Activated CD4-positive, alpha-beta T cell treated with anti-CD3 and anti-CD28 coated beads, Interleukin-2, amount 50 U/mL, for 1 hour (primary cell): ENCODE measurements at regions not wholly inside any gene's neighbourhood (a gene's known extent, or its start where the extent isn't known, plus 50 kb on each side); places are given as distances from the start of the nearest gene placed in this dataset.

Experiments
- DNase-seq: peaks from one replicate; pipeline ENCODE4 v3.0.0-alpha.2; 2020

DNA sequence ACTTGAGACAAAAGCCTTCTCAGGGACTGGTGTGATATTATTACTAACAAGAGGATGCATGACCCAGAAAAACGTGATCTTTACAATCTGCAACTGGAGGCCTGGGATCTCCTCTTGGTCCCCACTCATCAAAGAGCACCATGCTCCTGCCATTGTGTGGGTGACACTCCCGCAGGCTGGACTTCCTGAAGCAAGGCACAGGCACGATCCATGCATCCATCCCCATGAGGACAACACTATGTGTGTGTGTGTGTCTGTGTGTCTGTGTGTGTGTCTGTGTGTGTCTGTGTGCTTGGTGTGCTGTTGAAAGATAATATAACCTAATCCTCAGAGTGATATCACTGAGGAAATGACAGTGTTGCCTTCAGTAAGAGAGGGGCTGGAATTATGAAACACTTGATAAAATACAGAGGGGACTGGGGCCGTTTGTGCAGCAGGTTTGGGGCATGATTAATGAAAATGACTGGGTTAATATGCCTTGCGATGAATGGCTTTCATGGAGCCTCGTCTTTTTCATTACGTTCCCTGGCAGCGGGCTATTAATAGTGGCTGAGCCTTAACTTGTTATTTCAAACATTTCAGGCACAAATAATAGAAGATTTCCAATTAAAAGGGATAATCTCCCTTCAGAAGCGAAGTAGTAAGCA is 180.8 kb upstream of the TCERG1L start:
- DNase-seq, result no peak

GRCh38 chr10:131493432-131493831 is 181.9 kb upstream of the TCERG1L start:
- DNase-seq, result no peak

DNA sequence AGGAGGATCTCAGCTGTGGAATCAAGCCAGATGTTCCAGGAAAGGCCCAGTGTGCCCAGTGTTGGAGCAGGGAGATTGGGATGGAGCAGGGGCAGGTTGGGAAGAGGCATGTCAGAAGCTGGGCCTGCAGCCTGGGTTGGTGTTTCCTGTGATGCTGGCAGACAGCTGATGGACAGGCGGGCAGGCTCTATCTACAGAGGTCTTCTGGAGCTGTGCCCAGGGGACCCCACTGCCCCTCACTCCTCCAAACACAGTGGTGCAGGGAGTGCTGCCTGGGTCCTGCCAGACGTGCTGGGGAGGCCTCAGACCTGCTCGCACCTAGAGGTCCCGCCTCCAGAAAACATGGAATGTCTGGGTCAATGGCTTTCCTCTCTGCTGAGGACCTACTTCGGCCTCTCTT is 182.9 kb upstream of the TCERG1L start:
- no peak for DNase-seq

GRCh38 chr10:131495224-131495623 is 183.7 kb upstream of the TCERG1L start:
- DNase-seq, result no peak

DNA sequence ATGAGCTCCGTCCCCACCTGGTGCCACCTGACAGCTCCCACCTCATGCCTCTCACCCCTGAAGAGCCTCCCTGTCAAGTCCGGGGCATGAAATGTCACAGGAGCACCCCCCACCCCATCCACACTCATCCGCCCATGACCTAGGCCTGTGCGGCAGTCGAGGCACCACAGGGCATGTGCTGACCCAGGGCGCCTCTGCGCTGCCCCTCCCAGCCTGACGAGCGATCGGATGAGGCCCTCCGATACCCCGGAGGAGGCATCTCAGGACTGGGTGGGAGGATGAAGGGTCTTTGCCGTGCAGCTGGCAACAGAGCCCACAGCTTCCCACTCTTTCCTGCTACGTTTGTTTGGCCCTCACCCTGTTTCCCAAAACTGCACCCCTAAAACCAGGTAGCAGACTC is 184.4 kb upstream of the TCERG1L start:
- no peak for DNase-seq

DNA sequence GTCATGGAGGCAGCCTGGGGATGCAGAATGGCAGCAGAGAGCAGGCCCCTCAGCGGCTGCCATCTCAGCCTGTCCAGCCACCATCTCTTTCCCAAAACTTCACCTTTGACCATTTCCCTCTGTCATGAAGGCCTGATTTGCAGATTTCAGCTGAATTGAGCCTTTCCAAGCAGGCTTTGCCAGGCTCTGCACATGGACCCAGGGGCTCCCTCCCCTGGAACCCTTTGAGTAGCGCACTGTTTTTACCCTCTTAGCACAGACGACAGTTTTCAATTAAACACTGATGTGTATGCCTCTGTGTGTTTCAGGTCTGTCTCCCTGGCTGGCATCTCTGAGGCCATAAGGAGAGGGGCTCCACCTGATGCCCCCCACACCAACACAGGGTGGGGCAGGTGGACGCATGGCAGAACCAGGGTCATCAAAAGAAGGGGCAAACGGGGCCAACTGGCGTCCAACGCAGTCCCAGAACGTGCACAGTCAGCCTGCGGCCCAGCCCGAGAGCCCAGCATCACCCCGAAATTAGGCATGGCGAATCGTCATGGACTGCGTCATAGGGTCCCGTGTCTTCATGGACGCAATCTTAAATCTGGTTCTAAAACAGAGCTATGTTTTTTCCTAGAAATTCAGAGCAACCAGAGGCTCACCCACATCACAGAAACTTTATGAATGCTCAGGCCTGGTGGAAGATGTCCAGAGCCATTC is 185.0 kb upstream of the TCERG1L start:
- no peak for DNase-seq

DNA sequence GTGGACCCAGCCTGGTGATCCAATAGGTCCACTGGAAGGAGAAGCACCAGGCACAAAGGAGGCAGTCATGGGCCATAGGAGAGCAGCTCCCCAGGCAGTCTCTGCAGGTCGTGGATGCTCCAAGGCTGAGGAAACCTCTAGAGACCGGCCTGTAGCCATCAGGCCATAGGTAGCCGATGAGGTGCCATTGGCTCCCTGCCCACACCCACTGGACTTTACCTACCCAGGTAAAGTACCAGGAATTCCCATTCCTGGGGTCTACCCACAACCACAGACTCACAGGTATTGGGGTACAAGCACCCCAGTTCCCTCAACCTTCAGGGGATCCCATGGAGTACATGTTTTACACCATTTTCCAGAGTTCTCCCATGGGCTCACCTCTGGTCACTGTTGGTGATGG is 188.0 kb upstream of the TCERG1L start:
- no peak for DNase-seq

- DNase-seq, result no peak
These were observed 188.7 kb upstream of the TCERG1L start for GRCh38 chr10:131500181-131500580.

DNA sequence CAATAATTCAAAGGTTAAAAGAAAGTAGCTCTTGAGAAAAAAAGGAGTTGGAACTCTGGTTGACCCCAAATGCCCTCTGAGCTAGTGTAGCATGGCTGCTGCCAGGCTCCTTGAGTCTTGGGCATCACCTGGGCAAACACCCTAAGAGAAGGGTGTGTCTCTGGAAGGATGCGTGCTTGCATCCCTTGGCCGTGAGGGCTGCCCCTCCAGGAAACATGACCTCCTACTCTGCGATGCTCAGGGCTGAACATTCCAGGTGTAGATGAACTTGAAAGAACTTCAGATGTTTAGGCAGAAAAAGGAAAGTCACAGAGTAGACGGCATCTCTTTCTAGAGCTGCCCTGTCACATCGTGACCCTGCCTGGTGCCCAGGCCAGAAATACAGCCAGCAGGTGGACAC is 189.4 kb upstream of the TCERG1L start:
- DNase-seq, result no peak

DNA sequence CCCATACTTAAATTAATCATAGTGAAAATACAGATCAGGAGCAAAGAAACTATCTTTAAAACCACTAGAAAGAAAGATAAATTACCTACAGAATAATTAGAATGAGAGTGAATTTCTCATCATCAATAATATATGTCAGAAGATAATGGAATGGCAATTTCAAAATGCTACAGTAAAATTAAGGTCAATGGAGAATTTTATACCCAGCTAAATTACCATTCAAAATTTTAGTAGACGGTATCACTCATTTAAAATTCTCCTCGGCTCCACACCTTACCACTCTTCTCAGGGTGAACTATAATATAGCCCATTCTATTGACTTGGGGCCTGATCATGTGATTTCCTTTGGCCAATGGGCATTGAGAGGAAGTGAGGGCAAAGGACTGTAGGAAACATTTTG is 192.5 kb upstream of the TCERG1L start:
- no peak for DNase-seq

DNA sequence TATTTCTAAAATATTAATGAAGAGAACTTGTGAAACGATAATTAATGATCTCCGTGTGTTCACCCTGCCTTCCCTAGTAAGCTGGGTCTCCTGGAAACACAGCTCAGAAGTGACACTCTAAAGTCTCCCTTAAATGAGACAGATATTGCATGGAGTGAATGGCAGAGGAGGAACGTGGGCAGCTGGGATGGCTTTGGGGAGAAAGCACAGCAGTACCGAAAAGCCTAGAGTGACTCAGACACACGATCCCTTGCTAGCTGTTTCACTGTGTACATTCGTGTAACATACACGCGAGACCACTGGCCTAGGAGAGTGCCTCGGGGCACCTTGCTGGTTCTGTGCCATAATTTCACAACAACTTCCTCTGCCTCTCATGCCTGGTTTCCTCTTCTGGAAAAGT is 199.9 kb upstream of the TCERG1L start:
- DNase-seq, result no peak

GRCh38 chr10:131512852-131513251 is 201.3 kb upstream of the TCERG1L start:
- no peak for DNase-seq

- no peak for DNase-seq
These were observed 201.9 kb upstream of the TCERG1L start for GRCh38 chr10:131513445-131513844.

DNA sequence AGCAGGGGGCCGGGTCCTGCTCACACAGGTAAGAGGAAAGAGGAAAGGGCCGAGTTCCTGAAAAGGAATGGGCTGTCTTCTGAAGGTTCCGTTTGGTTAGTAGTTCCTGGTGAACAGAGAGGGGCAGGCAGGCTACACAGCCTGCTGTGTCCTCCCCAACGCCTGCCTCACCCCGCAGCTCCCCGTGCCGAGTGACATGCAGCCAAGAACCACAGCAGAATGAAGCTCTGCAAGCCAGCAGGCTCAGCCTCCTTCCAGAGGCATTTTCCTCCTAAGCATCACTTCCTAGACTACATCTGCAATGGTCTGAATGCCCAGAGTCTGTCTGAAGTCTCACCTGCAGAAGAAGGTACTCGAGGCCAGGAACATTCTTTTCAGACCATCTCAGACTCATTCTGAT is 202.4 kb upstream of the TCERG1L start:
- no peak for DNase-seq

DNA sequence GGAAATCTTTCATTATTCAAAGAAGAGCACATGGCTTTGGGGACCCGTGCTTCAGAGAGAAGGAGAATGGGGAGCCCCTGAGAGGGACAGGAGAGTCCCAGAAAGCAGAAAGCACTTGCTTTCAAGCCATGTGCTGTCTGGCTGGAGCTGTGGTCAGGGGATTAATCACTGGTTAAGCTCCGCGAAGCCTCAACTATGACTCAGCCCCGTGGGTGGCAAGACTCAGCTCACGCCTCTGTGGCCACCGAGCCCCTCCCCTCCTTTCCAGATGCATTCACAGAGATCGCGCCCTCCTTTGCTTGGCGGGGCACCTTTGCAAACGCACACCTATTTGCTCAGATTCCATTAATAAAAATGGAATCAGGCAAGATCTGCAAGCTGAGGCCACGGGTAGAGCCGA is 202.9 kb upstream of the TCERG1L start:
- DNase-seq, result no peak

DNA sequence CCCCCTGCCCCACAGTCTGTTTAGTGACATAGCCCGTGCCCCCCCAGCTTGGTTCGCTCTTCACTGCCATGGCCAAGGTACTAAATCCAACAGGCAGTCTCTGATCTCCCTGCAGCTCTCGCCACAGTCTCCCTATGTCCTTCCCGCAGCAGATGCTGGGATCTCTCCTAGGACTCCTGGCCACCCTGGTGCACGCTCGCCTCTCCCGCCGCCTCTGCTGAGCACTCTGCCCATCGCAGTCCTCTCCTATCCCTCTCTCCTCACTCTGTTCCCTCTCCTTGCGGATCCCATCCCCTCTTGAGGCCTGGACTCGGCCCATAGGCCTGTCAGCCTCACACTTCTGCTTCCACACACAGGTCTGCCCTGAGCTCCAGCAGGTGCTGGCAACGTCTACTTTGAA is 204.8 kb upstream of the TCERG1L start:
- DNase-seq, result no peak

DNA sequence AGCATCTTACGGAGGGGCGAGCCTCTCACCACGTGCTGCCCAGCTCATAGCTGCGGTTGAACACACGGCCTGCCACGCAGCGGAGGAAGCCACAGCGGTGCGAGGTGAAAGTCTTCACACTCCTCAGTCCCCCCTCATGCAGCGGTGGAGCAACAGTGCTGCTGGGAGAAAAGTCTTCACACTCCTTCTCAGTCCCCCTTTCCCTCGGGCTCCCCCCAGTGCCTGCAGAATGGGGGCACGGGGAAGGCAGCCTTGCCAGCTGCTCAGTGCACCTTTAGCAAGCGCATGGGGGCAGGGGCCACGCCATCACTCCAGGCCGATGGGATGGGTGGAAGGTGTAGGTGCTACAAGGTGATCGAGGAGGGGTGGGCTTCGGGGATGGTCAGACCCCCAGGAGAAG is 206.3 kb upstream of the TCERG1L start:
- no peak for DNase-seq

DNA sequence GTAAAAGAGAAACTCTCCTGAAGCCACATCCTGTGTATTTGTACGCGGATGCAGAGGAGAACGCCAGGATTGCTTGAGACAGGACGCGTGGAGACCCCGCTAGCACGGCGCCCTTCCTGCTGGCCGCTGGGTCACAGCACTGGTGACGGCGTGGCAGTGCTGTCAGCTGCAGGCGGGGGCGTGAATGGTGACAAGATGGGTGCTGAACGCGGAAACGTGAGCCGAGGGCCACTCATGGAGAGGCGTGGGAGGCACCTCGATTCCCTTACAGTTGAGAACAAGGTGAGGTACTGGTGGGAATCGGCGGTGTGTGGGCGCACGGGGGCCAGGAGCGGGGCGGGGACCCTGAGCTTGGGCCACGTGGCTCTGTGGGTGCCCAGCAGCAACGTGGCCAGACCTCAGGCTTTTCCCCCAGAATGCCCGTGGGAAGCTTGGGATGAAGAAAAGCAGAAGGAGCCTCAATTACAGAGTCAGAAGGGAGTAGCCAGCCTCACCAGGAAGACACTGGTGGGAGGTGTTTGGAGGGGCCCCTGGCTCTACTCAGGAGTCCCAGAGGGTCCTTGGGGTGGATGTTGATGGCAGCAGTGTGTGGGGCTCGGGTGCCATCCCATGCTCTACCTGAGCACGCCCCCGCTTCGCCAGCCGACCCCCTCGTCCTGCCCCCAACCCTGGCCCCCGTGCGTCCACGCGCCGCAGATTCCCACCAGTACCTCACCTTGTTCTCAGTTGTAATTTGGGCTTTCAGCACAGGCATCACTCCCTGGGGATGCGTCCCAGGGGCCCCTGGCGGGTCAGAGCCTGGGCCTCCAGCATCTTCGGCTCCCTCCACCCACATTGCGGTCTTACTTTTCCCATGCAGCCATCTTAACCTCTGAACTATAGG is 208.4 kb upstream of the TCERG1L start:
- no peak for DNase-seq

GRCh38 chr10:131531265-131532190 is 220.0 kb upstream of the TCERG1L start:
- no peak for DNase-seq

DNA sequence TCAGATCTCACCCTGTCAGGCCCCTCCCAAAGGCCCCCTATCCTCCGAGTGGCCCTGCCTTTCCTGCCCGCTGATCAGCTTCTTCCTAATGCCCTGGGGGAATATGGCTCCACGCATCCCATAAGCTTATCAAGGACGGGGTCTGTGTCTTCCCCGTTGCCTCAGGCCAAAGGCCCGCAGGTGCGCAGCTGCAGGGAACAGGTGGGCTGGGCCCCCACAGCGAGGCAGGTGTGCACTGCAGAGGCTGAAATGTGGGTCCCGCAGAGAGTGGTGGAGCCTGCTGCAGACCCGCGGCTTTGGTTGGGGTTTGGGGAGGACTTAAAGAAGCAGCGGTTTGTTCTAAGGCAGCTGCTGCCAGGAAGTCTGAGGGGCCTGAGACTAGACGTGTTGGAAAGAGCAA is 220.8 kb upstream of the TCERG1L start:
- DNase-seq, result no peak

DNA sequence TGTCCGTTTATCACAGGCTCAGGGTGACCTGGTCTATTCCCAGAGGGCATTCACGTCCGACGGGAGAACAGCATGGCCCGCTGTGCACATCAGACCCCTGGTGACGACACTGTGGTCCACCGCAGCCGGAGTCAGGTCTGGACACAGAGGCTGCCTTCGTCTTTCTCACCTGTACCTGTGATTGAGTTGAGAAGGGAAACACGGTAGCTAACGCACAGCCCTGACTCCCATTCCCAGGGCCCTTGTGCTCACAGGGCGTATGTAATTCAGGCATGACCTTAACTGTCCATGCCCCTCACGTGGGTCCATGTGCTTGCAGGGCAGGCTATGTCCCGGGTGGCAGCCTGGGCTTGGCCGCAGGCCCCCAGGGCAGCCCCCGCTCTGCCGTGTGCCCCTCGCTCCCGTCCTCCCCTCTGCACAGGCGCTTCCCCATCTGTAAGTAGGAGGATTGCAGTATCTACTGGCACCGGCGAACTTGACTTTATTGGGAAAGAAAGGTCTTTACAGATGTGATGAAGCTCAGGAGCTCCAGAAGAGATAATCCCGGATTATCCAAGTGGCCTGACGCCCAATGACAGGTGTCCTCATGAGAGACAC is 221.3 kb upstream of the TCERG1L start:
- DNase-seq, result no peak

DNA sequence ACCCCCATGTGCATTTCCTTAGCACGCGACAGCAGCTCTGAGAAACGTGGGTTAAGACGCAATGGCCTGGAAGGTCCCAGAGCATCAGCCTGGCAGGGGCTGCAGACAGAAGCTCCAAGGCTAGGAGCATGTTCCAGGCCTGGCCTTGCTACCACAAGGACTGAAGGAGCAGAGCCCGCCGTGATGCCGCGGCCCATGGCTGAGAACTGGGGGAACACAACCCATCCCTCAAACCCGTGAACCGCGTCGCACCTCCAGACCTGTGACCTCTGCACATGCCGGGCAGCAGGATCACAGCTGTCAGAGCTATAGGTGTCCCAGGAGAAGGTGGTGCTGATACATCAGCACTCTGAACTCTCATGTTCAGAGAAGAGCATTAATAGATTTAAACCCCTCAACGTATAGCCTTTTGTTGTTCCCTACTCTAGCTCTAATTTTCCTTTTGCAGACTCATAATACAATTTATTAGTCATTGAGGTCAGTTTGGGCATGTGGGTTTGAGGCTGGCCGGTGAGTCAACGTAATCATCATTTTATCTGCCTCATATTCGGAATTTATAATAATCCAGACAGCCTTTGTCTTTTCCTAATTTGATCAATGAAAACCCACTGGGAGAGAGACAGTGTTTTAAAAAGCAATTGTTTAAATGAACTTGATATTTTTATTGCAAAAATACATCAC is 222.5 kb upstream of the TCERG1L start:
- no peak for DNase-seq
